Progenitor cell of endocrine pancreas (in vitro differentiated cells): ENCODE measurements at regions not wholly inside any gene's neighbourhood (a gene's known extent, or its start where the extent isn't known, plus 50 kb on each side); places are given as distances from the start of the nearest gene placed in this dataset.

ENCODE experiments used
- DNase-seq: peaks from one replicate; pipeline ENCODE4 v3.0.0; 2021; ENCODE audit warnings: low spot score; ENCODE audit not compliant: unreplicated experiment
- H3K27ac Mint-ChIP-seq: 2 replicates; pipeline ENCODE4 v1.8.0; 2021; ENCODE audit warnings: mild to moderate bottlenecking, moderate library complexity, mixed read lengths
- H3K27me3 Mint-ChIP-seq: 2 replicates; pipeline ENCODE4 v1.8.0; 2021; ENCODE audit warnings: mixed read lengths
- H3K36me3 Mint-ChIP-seq: 2 replicates; pipeline ENCODE4 v1.8.0; 2022; ENCODE audit warnings: mixed read lengths; ENCODE audit not compliant: insufficient read depth
- H3K4me1 Mint-ChIP-seq: 2 replicates; pipeline ENCODE4 v1.8.0; 2021; ENCODE audit warnings: low read depth, mixed read lengths
- H3K4me3 Mint-ChIP-seq: 2 replicates; pipeline ENCODE4 v1.8.0; 2021; ENCODE audit warnings: low read depth, mild to moderate bottlenecking, moderate library complexity, mixed read lengths
- H3K9me3 Mint-ChIP-seq: 2 replicates; pipeline ENCODE4 v1.8.0; 2021; ENCODE audit warnings: low read depth, mixed read lengths
- TF ChIP-seq, protein P1 (sequence below): fragments of 200-600 bp; sonication (generic); IDR thresholded peaks from one replicate; pipeline ENCODE4 v1.5.0; 2021; ENCODE audit warnings: antibody characterized with exemption, mild to moderate bottlenecking; ENCODE audit not compliant: unreplicated experiment

DNA sequence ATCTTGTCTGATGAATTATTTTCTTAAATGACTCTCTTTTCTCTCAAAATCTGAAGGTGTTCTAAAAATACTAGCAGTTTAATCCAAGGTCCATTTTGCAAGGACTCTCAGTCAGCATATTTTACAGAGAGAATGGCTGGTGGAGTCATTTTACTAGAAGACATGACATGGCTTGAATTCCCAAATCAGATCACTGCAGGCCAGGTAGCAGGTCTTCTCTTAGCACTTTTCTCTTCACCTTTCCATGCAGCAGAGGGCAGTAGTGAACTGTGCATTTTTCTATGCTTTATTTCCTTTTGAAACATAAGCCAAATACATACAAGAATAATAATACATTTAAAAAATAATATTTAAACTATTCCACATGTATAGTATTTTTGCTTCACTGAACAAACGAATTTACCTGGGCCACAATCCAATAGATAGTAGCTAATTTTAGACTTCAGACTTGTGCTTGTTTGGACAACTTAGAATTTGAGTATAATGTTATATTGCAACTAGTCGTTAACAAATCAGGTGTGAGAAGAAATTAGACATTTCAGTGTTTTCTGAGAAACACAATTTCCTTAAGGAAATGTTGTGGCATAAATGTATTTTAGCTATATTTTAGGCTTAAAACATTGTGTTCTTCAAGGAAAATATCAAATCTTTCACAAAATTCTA, 289.4 kb upstream of the DAB2 start:
- Mint-ChIP-seq H3K27ac (no peak overlapping the region), H3K9me3 (peaks cover 7% of the 10 kb centered on the region), H3K4me1 (peaks cover 26% of the 10 kb centered on the region), H3K4me3 (no peak overlapping the region), H3K36me3 (peaks cover 5% of the 10 kb centered on the region), H3K27me3 (no peaks in the 10 kb centered on the region)
- TF ChIP-seq, protein P1, sequence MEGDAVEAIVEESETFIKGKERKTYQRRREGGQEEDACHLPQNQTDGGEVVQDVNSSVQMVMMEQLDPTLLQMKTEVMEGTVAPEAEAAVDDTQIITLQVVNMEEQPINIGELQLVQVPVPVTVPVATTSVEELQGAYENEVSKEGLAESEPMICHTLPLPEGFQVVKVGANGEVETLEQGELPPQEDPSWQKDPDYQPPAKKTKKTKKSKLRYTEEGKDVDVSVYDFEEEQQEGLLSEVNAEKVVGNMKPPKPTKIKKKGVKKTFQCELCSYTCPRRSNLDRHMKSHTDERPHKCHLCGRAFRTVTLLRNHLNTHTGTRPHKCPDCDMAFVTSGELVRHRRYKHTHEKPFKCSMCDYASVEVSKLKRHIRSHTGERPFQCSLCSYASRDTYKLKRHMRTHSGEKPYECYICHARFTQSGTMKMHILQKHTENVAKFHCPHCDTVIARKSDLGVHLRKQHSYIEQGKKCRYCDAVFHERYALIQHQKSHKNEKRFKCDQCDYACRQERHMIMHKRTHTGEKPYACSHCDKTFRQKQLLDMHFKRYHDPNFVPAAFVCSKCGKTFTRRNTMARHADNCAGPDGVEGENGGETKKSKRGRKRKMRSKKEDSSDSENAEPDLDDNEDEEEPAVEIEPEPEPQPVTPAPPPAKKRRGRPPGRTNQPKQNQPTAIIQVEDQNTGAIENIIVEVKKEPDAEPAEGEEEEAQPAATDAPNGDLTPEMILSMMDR, result peak; percentile 77
- DNase-seq, result peak; percentile 16

DNA sequence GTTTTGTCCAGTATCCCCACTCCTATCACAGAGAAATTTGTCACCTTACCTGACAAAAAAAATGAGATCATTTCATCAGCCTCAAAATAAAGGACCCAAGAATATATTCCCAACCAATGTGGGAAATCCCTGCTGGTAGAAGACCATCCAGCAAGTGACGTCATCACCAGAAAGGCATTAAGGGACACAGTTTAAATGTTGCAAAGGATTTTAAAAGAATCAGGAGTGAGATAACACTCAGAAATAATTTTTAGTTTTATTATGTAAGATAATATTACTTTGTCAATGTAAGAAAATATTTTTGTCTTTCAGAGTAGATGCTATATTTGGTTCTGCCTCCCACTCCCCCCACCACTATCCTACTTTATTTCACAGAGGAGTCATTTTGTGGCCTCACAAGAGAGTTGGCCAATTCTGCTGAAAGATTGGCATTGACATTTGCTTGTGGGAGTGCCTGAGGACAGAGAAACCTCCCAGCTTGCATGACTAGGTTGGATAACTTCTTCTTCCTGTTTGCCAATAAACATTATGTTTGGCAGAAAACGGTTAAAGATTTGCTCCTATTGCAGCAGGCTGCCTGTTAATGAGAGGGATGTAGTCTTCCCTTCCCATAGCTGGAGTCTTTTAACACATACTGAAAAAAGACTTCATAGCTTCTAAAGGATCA, 288.6 kb upstream of the DAB2 start:
- Mint-ChIP-seq H3K9me3 (peaks cover 4% of the 10 kb centered on the region), H3K27ac (no peak overlapping the region), H3K4me1 (peaks cover 26% of the 10 kb centered on the region), H3K27me3 (no peaks in the 10 kb centered on the region), H3K36me3 (peaks cover 3% of the 10 kb centered on the region), H3K4me3 (no peak overlapping the region)
- TF ChIP-seq, protein P1, result no peak
- no peak for DNase-seq

DNA sequence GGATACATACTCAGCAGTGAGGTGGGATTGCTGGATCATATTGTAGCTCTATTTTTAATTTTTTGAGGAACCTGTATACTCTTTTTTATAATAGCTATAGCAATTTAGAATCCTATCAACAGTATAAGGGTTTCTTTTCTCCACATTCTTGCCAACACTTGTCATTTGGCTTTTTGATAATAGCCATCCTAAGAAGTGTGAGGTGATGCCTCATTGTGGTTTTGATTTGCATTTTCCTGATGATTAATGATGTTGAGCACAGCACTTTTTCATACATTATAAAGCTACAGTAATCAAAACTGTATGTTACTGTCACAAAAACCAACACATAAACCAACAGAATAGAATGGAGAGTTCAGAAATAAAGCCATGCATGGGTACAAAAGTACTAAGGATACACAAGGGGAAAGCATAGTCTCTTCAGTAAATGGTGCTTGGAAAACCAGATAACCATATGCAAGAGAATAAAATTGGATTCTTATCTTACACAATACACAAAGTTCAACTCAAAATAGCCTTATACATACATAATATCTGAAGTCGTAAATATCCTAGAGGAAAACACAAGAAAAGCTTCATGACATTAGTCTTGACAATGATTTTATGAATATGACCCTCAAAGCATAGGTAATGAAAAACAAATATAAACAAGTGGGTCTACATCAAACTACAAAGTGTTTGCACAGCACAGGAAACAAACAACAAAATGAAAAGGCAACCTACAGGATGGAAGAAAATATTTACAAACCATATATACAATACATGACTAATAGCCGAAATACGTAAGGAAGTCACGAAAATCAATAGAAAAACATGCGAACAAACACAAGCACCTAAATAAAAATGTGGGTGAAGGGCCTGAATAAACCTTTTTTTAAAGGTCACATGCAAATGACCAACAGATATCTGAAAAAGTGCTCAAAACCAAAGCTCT, 287.8 kb upstream of the DAB2 start:
- no peak for DNase-seq
- Mint-ChIP-seq H3K27ac (no peak overlapping the region), H3K4me3 (no peak overlapping the region), H3K9me3 (peaks cover 4% of the 10 kb centered on the region), H3K27me3 (no peaks in the 10 kb centered on the region), H3K36me3 (peaks cover 3% of the 10 kb centered on the region), H3K4me1 (peaks cover 26% of the 10 kb centered on the region)
- TF ChIP-seq, protein P1, result no peak

DNA sequence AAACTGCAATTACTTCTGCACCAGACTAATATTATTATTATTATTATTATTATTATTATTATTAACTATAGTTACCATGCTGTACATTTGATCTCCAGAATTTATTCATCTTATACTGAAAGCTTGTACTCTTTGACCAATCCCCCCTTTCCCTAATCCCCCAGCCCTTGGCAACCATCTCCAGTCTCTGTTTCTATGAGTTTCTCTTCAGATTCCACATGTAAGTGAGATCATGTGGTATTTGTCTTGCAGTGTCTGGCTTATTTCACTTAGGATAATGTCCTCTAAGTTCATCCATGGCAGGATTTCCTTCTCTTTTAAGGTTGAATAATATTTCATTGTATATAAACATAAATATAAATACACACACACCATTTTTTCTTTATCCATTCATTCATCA, 287.0 kb upstream of the DAB2 start:
- H3K27me3 Mint-ChIP-seq, result no peaks in the 10 kb centered on the region
- DNase-seq, result no peak
- H3K36me3 Mint-ChIP-seq, result peaks cover 3% of the 10 kb centered on the region
- H3K27ac Mint-ChIP-seq, result no peak overlapping the region
- TF ChIP-seq, protein P1, result no peak
- H3K9me3 Mint-ChIP-seq, result peaks cover 4% of the 10 kb centered on the region
- H3K4me1 Mint-ChIP-seq, result peaks cover 23% of the 10 kb centered on the region
- H3K4me3 Mint-ChIP-seq, result no peak overlapping the region

DNA sequence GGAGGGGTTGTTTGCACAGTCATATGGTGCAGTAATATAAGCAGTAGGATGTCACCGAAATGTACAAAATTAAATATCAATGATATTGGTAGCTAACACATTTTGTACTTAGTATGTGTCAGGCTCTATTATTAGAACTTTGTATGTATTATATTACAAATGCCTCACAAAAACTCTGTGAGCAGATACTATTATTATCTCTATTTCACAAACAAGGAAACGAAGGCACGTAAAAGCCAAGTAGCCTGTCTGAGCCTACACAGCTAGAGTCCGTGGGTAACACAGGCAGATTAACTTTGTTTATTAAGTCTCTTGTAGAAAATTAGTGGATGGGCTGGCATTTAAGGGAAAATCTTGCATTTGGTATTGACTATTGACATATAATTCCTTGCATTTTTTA, 284.3 kb upstream of the DAB2 start:
- Mint-ChIP-seq H3K4me3 (no peak overlapping the region), H3K27ac (no peak overlapping the region), H3K36me3 (no peaks in the 10 kb centered on the region), H3K4me1 (peaks cover 17% of the 10 kb centered on the region), H3K9me3 (no peaks in the 10 kb centered on the region), H3K27me3 (no peaks in the 10 kb centered on the region)
- no peak for DNase-seq
- TF ChIP-seq, protein P1, result no peak
